Thoracic aorta (tissue), 2 donors: ENCODE measurements at regions not wholly inside any gene's neighbourhood (a gene's known extent, or its start where the extent isn't known, plus 50 kb on each side); places are given as distances from the start of the nearest gene placed in this dataset.

Experiments
- ATAC-seq: fragments of 150-250 bp; one replicate; pipeline ENCODE4 v1.8.0; 2017; ENCODE audit warnings: low read depth; ENCODE audit not compliant: insufficient number of reproducible peaks, low FRiP score
- DNase-seq: peaks from one replicate; pipeline ENCODE4 v3.0.0-alpha.2; 2020; ENCODE audit warnings: low spot score
- H3K27ac ChIP-seq, 2 donors: fragments of 200-600 bp; sonication (generic); 1 replicate in 1 of 2; 2 replicates in 1 of 2; pipeline ENCODE4 v1.5.1; 2016; ENCODE audit warnings: mild to moderate bottlenecking in 2 of 2, moderate library complexity in 2 of 2
- H3K27me3 ChIP-seq: fragments of 200-600 bp; sonication (generic); replicated peaks from 2 replicates; pipeline ENCODE4 v1.6.0; 2016; ENCODE audit warnings: mild to moderate bottlenecking; ENCODE audit not compliant: insufficient read depth
- H3K36me3 ChIP-seq: fragments of 200-600 bp; sonication (generic); one replicate; pipeline ENCODE4 v1.5.1; 2016
- H3K4me1 ChIP-seq, 2 donors: fragments of 200-600 bp; sonication (generic); 1 replicate in 1 of 2; 2 replicates in 1 of 2; pipeline versions ENCODE4 v1.5.1 to v1.6.0; 2016; ENCODE audit warnings: low read depth in 2 of 2, mild to moderate bottlenecking in 1 of 2; ENCODE audit not compliant: control insufficient read depth in 1 of 2
- H3K4me3 ChIP-seq: fragments of 200-600 bp; sonication (generic); 2 replicates; pipeline ENCODE4 v1.5.1; 2016; ENCODE audit warnings: mild to moderate bottlenecking
- H3K9me3 ChIP-seq: fragments of 200-600 bp; sonication (generic); 2 replicates; pipeline ENCODE4 v1.5.1; 2016
- TF ChIP-seq, protein P1 (sequence below): fragments of 200-600 bp; sonication (generic); IDR thresholded peaks from one replicate; pipeline ENCODE4 v1.5.1; 2019; ENCODE audit warnings: antibody characterized with exemption

DNA sequence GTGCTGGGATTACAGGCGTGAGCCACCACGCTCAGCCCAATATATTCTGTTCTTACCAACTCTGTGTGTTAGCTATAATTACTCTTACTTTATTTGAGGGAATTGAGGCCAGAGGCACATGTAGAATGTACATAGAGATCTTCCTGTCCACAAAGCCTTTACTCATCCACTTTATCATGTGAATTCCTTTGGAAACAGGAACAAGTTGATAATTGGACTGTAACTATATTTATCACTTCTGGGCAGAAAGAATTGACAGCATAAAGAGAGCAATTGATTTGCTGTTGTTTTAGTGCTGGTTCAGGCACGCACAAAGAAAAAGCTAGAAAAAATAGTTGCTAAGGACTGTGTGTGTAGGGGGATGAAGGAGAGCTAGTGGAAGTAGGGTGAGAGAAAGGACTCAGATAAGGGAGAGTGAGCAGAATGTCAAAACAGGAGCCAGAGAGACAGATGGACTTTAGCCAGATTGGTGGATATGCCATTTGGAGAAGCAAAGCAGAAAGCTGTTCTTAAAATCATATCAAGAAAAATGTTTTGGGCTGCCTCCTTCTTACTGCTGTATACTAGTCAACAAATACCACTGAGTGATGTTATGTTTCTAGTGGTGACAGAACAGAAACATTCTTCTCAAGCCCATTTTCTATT lies 929.8 kb upstream of the CNTN5 start:
- no peak overlapping the region for H3K4me3 ChIP-seq
- no peak for DNase-seq
- H3K9me3 ChIP-seq = no peaks in the 10 kb centered on the region
- no peaks in the 10 kb centered on the region for H3K27me3 ChIP-seq
- TF ChIP-seq, protein P1, sequence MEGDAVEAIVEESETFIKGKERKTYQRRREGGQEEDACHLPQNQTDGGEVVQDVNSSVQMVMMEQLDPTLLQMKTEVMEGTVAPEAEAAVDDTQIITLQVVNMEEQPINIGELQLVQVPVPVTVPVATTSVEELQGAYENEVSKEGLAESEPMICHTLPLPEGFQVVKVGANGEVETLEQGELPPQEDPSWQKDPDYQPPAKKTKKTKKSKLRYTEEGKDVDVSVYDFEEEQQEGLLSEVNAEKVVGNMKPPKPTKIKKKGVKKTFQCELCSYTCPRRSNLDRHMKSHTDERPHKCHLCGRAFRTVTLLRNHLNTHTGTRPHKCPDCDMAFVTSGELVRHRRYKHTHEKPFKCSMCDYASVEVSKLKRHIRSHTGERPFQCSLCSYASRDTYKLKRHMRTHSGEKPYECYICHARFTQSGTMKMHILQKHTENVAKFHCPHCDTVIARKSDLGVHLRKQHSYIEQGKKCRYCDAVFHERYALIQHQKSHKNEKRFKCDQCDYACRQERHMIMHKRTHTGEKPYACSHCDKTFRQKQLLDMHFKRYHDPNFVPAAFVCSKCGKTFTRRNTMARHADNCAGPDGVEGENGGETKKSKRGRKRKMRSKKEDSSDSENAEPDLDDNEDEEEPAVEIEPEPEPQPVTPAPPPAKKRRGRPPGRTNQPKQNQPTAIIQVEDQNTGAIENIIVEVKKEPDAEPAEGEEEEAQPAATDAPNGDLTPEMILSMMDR = no peak
- no peaks in the 10 kb centered on the region for H3K4me1 ChIP-seq
- H3K27ac ChIP-seq = no peak overlapping the region
- ATAC-seq = no peak
- no peaks in the 10 kb centered on the region for H3K36me3 ChIP-seq

DNA sequence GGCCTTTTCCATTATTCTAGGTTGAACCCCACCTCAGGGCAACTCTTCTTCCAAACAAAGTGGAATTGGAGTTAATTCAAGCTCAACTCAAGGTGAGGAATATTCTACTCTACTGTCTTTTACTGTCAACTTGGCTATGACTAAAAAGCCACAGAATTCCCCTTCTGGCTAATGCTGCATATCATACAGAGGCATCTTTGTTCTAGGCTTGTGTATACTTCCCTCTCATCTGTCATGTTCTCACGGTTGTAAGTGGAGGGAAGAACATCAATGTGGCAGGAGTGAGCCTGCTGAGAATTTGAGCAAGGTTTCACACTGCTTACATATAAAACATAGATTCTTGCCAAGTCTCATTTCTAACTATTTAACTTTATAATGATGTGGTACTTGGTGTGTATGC lies 921.4 kb upstream of the CNTN5 start:
- H3K9me3 ChIP-seq = no peaks in the 10 kb centered on the region
- H3K4me1 ChIP-seq = no peaks in the 10 kb centered on the region
- no peak for DNase-seq
- no peak for ATAC-seq
- TF ChIP-seq, protein P1 = no peak
- H3K4me3 ChIP-seq = no peak overlapping the region
- H3K36me3 ChIP-seq = no peaks in the 10 kb centered on the region
- H3K27ac ChIP-seq = no peak overlapping the region
- H3K27me3 ChIP-seq = no peaks in the 10 kb centered on the region

DNA sequence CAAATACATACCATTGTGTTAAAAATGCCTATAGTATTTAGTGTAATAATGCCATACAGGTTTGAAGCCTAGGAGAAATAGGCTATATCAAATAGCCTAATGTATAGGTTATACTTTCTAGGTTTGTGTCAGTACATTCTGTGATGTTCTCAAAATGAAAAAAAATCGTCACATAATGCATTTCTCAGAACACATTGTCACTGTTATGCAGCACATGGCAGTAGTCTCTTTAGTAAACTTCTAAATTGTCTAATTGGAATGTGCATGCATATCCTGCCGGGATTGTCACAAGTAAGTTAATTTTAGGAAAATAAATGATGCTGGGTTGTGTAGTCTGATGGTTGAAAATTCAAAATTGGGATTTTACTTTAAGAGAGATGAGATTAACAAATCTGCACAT lies 920.1 kb upstream of the CNTN5 start:
- Histone ChIP-seq H3K4me3 (no peak overlapping the region), H3K27ac (no peak overlapping the region), H3K27me3 (no peaks in the 10 kb centered on the region), H3K9me3 (no peaks in the 10 kb centered on the region), H3K36me3 (no peaks in the 10 kb centered on the region), H3K4me1 (no peaks in the 10 kb centered on the region)
- ATAC-seq (no peak), DNase-seq (no peak)
- TF ChIP-seq, protein P1 = no peak

DNA sequence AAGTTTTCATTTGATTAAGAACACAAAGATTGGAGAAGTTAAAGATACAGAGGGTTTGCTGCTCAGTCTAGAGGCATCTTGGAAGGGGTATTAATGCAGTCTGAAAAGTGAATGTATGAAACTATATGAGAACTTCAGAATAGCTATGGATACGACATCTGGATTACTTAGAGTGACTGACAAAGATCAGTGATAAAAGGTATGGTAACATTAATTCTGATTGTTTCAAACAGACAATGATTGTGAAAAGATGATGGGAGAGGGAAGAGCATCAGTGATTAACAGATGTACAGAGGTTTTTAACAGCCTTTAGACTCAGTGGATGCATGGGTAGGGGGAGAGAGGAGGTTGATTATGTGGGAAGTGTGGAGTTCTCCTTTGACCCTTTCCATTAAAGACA lies 919.4 kb upstream of the CNTN5 start:
- DNase-seq (no peak), ATAC-seq (no peak)
- TF ChIP-seq, protein P1 = no peak
- Histone ChIP-seq H3K36me3 (no peaks in the 10 kb centered on the region), H3K9me3 (no peaks in the 10 kb centered on the region), H3K4me1 (no peaks in the 10 kb centered on the region), H3K27ac (no peak overlapping the region), H3K27me3 (no peaks in the 10 kb centered on the region), H3K4me3 (no peak overlapping the region)

DNA sequence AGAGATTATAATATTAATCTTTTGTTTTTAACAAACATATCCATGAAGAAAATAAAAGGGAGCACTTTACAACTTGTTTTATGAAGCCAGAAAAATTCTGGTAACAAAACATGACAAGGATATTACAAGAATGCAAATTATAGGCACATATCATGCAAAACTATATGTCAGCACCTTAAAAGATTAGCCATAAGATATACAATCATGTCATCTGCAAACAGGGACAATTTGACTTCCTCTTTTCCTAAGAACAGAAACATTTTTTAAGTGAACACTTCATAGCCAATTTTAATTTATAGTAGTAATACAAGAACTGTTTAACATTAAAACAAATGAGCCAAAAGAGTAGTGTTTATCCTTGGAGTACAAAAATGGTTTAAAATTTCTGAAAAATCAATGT lies 916.5 kb upstream of the CNTN5 start:
- ATAC-seq (no peak), DNase-seq (no peak)
- Histone ChIP-seq H3K27ac (no peak overlapping the region), H3K9me3 (no peaks in the 10 kb centered on the region), H3K36me3 (no peaks in the 10 kb centered on the region), H3K4me1 (no peaks in the 10 kb centered on the region), H3K27me3 (no peaks in the 10 kb centered on the region), H3K4me3 (no peak overlapping the region)
- TF ChIP-seq, protein P1 = no peak
